ENCODE measurements at regions not wholly inside any gene's neighbourhood (a gene's known extent, or its start where the extent isn't known, plus 50 kb on each side); places are given as distances from the start of the nearest gene placed in this dataset.

GRCh38 chr12:31850268-31850667 lies 108.9 kb upstream of the RESF1 start:
- DNase-seq (no peak), ATAC-seq (no peak)
- H3K9me3 ChIP-seq, result peaks cover 0 to 58% (median 18%) of the 10 kb centered on the region in 11 donors
- H3K4me1 ChIP-seq, result peaks cover 0 to 25% (median 0%) of the 10 kb centered on the region in 9 donors
- TF ChIP-seq, protein P1, sequence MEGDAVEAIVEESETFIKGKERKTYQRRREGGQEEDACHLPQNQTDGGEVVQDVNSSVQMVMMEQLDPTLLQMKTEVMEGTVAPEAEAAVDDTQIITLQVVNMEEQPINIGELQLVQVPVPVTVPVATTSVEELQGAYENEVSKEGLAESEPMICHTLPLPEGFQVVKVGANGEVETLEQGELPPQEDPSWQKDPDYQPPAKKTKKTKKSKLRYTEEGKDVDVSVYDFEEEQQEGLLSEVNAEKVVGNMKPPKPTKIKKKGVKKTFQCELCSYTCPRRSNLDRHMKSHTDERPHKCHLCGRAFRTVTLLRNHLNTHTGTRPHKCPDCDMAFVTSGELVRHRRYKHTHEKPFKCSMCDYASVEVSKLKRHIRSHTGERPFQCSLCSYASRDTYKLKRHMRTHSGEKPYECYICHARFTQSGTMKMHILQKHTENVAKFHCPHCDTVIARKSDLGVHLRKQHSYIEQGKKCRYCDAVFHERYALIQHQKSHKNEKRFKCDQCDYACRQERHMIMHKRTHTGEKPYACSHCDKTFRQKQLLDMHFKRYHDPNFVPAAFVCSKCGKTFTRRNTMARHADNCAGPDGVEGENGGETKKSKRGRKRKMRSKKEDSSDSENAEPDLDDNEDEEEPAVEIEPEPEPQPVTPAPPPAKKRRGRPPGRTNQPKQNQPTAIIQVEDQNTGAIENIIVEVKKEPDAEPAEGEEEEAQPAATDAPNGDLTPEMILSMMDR (IDR thresholded peaks at IDR 0.05), result no peak
- no peak overlapping the region for H3K4me3 ChIP-seq
- intact Hi-C loops (cut with DNase I), result no loop called here
- 62 to 73% methylated on average over 3 of the region's 3 CpGs for WGBS, 2 donors
- no peak overlapping the region for H3K27ac ChIP-seq
- no peaks in the 10 kb centered on the region for H3K27me3 ChIP-seq
- no peaks in the 10 kb centered on the region for H3K36me3 ChIP-seq

- ATAC-seq (no peak), DNase-seq (no peak)
- Histone ChIP-seq H3K27ac (no peak overlapping the region), H3K27me3 (no peaks in the 10 kb centered on the region), H3K36me3 (no peaks in the 10 kb centered on the region), H3K4me1 (peaks cover 0 to 14% (median 0%) of the 10 kb centered on the region in 9 donors), H3K4me3 (no peak overlapping the region), H3K9me3 (peaks cover 0 to 58% (median 18%) of the 10 kb centered on the region in 11 donors)
- WGBS, 2 donors, result 57 to 68% methylated on average over 3 of the region's 3 CpGs
- TF ChIP-seq, protein P1 (IDR thresholded peaks at IDR 0.05), result no peak
- intact Hi-C loops (cut with DNase I), result no loop called here
Observed at GRCh38 chr12:31849090-31849687, 110.0 kb upstream of the RESF1 start.

GRCh38 chr12:31846405-31846804 lies 112.8 kb upstream of the RESF1 start:
- peaks cover 0 to 43% (median 18%) of the 10 kb centered on the region in 11 donors for H3K9me3 ChIP-seq
- ATAC-seq (no peak), DNase-seq (no peak)
- no peak overlapping the region for H3K4me3 ChIP-seq
- H3K4me1 ChIP-seq, result no peaks in the 10 kb centered on the region
- H3K27me3 ChIP-seq, result no peaks in the 10 kb centered on the region
- TF ChIP-seq, protein P1 (IDR thresholded peaks at IDR 0.05), result no peak
- H3K27ac ChIP-seq, result no peak overlapping the region
- no peaks in the 10 kb centered on the region for H3K36me3 ChIP-seq
- intact Hi-C loops (cut with DNase I), result no loop called here

DNA sequence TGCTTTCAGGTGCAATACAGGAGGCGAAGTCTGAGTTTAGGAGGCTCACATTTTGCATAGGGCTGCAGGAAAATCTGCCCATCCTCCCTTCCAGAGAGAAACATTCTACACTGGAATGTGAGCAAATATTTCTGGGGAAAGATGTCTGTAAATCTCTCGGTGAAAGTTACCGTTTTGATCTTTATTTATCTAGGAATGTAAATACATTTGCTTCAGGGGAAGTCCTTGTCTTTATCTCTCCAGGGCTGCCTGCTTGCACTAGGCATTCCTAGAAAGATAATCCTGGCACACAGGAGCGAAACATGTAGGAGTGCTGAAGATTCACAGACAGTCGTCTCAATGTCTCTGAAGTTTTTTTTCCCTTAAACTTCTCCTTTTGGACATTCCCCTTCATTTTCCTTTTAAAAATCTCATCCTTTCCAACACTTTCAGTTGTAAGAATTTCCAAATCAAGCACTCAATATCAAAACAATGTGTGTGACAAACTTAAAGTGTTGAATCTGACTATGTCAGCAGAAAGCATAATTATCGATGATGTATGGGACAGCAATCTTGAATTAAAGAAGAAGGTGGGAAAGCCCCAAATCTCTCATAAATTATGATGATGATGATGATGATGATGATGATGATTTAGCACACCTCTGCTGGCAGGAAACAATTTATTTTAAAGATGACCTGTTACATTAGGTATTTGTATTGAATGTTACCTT lies 113.4 kb upstream of the RESF1 start:
- no peak overlapping the region for H3K4me3 ChIP-seq
- intact Hi-C loops (cut with DNase I), result no loop called here
- no peak for ATAC-seq
- no peaks in the 10 kb centered on the region for H3K4me1 ChIP-seq
- H3K27me3 ChIP-seq, result no peaks in the 10 kb centered on the region
- no peak for DNase-seq
- H3K36me3 ChIP-seq, result no peaks in the 10 kb centered on the region
- WGBS, 2 donors, result 58 to 64% methylated on average over 6 of the region's 6 CpGs
- H3K9me3 ChIP-seq, result peaks cover 0 to 37% (median 18%) of the 10 kb centered on the region in 11 donors
- H3K27ac ChIP-seq, result no peak overlapping the region
- TF ChIP-seq, protein P1 (IDR thresholded peaks at IDR 0.05), result no peak

Measured in heart right ventricle (tissue), 16 donors.